GM12878 (cell line): ENCODE measurements at regions not wholly inside any gene's neighbourhood (a gene's known extent, or its start where the extent isn't known, plus 50 kb on each side); places are given as distances from the start of the nearest gene placed in this dataset.
"Not testable (repeated sequence)": the region's sequence is repeated elsewhere in the genome, so short reads cannot be mapped to it uniquely, and the experiment has no call there.

Experiments used
- ATAC-seq: fragments of 200-7000 bp; cut with Tn5 transposase; 3 replicates; pipeline ENCODE4 v1.9.1; 2020; ENCODE audit warnings: mild to moderate bottlenecking, moderate library complexity
- BruUV-seq: library from RNA; stranded (reverse); fragments of 400-500 nt; replicated peaks from 2 replicates; lab custom pipeline; 2021; lab: Mats Ljungman, UMichigan
- CTCF ChIA-PET: fragments of 300-600 bp; sonication (Branson Sonifier 250); formaldehyde crosslinking; extraction: SDS; loops from one replicate; lab custom pipeline; 2021; ENCODE audit warnings: inconsistent platforms; lab: Yijun Ruan, JAX
- POLR2A ChIA-PET: fragments of 350-600 bp; formaldehyde crosslinking; extraction: SDS; loops from one replicate; lab custom pipeline; 2021; ENCODE audit warnings: inconsistent platforms; lab: Charles Lee
- RAD21 ChIA-PET: fragments of 300-600 bp; sonication (Branson Sonifier 250); formaldehyde crosslinking; loops from one replicate; lab custom pipeline; 2023; ENCODE audit warnings: antibody characterized with exemption; ENCODE audit not compliant: unreplicated experiment; lab: Charles Lee
- SMC1A ChIA-PET: fragments of 300-600 bp; sonication (Branson Sonifier 250); formaldehyde crosslinking; loops from one replicate; lab custom pipeline; 2023; ENCODE audit not compliant: unreplicated experiment, uncharacterized antibody; lab: Charles Lee
- DNase-seq: peaks from one replicate; pipeline ENCODE4 v3.0.0-alpha.2; 2011; ENCODE audit warnings: low read depth, low spot score
- FAIRE-seq: peaks from 3 replicates; lab custom pipeline; 2011; peaks lifted over from hg19 to GRCh38; lab: Jason Lieb, UNC
- H2AFZ ChIP-seq: 2 replicates; pipeline ENCODE4 v1.6.0; 2011; ENCODE audit warnings: low read depth, low read length, control low read depth; ENCODE audit not compliant: control insufficient read depth
- H3K27ac ChIP-seq: 2 replicates; pipeline ENCODE4 v1.5.1; 2011; ENCODE audit warnings: control low read depth; ENCODE audit not compliant: control insufficient read depth, insufficient read depth
- H3K27me3 ChIP-seq, 2 experiments: replicated peaks in 1 of 2; 2 replicates each; pipeline versions ENCODE4 v1.6.0 to v1.6.1; 2011; ENCODE audit warnings: low read length in 1 of 2; ENCODE audit not compliant: control insufficient read depth in 2 of 2, insufficient read depth in 2 of 2
- H3K36me3 ChIP-seq, 2 experiments: 2 replicates each; pipeline ENCODE4 v1.5.1; 2011; ENCODE audit warnings: low read length in 1 of 2; ENCODE audit not compliant: control insufficient read depth in 2 of 2, insufficient read depth in 2 of 2
- H3K4me1 ChIP-seq: 2 replicates; pipeline ENCODE4 v1.6.1; 2011; ENCODE audit warnings: mild to moderate bottlenecking, low read length, moderate library complexity, mixed read lengths; ENCODE audit not compliant: control insufficient read depth, insufficient read depth
- H3K4me2 ChIP-seq: 2 replicates; pipeline ENCODE4 v1.6.0; 2011; ENCODE audit warnings: control low read depth; ENCODE audit not compliant: control insufficient read depth, insufficient read depth
- H3K4me3 ChIP-seq: fragments of 200-600 bp; sonication (generic); 2 replicates; pipeline ENCODE4 v1.5.1; 2016
- H3K79me2 ChIP-seq: 2 replicates; pipeline ENCODE4 v1.6.0; 2011; ENCODE audit warnings: low read length; ENCODE audit not compliant: control insufficient read depth, insufficient read depth
- H3K9ac ChIP-seq: 2 replicates; pipeline ENCODE4 v1.8.0; 2011; ENCODE audit warnings: low read length, control low read depth, mixed read lengths; ENCODE audit not compliant: control insufficient read depth, insufficient read depth
- H3K9me3 ChIP-seq: replicated peaks from 3 replicates; pipeline ENCODE4 v1.5.1; 2011; ENCODE audit warnings: mild to moderate bottlenecking, low read length; ENCODE audit not compliant: control insufficient read depth, insufficient read depth
- H4K20me1 ChIP-seq: 2 replicates; pipeline ENCODE4 v1.6.0; 2011; ENCODE audit not compliant: control insufficient read depth, insufficient read depth
- IRF5 ChIP-seq: fragments of 450-650 bp; IDR thresholded peaks from 2 replicates; pipeline ENCODE4 v1.6.1; 2017; ENCODE audit warnings: borderline replicate concordance
- TCF3 ChIP-seq: IDR thresholded peaks from 2 replicates; pipeline ENCODE4 v1.6.1; 2012; ENCODE audit warnings: low read depth, mild to moderate bottlenecking, low read length, borderline replicate concordance; ENCODE audit not compliant: insufficient read depth
- WGBS: methylation state at CpG from one replicate; pipeline ENCODE4 v1.1.6; 2016; ENCODE audit warnings: low lambda C conversion rate; ENCODE audit not compliant: insufficient replicate concordance, insufficient coverage; ENCODE audit errors: missing lambda C conversion rate; 5-methylcytosine and 5-hydroxymethylcytosine counted together
- in situ Hi-C: fragments of 300-500 bp; cut with MboI; formaldehyde crosslinking; loops from 9 replicates; pipeline ENCODE4 v1.14.3; 2018; ENCODE audit warnings: mixed read lengths
- intact Hi-C: fragments of 100-400 bp; cut with micrococcal nuclease; formaldehyde crosslinking; loops from one replicate; pipeline ENCODE4 v1.14.2; 2022; ENCODE audit not compliant: unreplicated experiment

- in situ Hi-C loops, result no loop called here
- Histone ChIP-seq H3K9me3 (no peaks in the 10 kb centered on the region), H3K4me3 (no peak overlapping the region), H3K4me2 (no peak overlapping the region), H3K4me1 (no peaks in the 10 kb centered on the region), H3K9ac (no peak overlapping the region), H4K20me1 (no peaks in the 10 kb centered on the region), H2AFZ (no peak overlapping the region), H3K36me3 (no peaks in the 10 kb centered on the region), H3K79me2 (no peaks in the 10 kb centered on the region), H3K27ac (no peak overlapping the region), H3K27me3 (peaks cover 0 to 2% of the 10 kb centered on the region in 2 experiments; a peak in 2 of 4 replicates)
- DNase-seq (no peak), ATAC-seq (no peak), FAIRE-seq (no peak)
- POLR2A ChIA-PET, result no interaction called here
- RAD21 ChIA-PET, result no interaction called here
- BruUV-seq, result no TSS peak
- no peak for TF ChIP-seq IRF5
- TF ChIP-seq TCF3, result no peak
- CTCF ChIA-PET, result no interaction called here
- intact Hi-C loops, result no loop called here
- WGBS, result 25% methylated on average over 4 of the region's 4 CpGs
- SMC1A ChIA-PET, result no interaction called here
Observed at GRCh38 chr2:126988482-126988881, 89.8 kb downstream of the TEX51 start.

GRCh38 chr2:126989064-126989463 is 90.4 kb downstream of the TEX51 start:
- H2AFZ ChIP-seq, intact Hi-C loops, CTCF ChIA-PET, H3K4me1 ChIP-seq, FAIRE-seq, H3K36me3 ChIP-seq, in situ Hi-C loops, BruUV-seq, H4K20me1 ChIP-seq, H3K9ac ChIP-seq, SMC1A ChIA-PET, DNase-seq, H3K27ac ChIP-seq, H3K4me3 ChIP-seq, ATAC-seq, H3K9me3 ChIP-seq, POLR2A ChIA-PET, H3K79me2 ChIP-seq, H3K4me2 ChIP-seq, RAD21 ChIA-PET, H3K27me3 ChIP-seq: not testable (repeated sequence)
- 69% methylated on average over 7 of the region's 8 CpGs for WGBS
